DND-41 (cell line): ENCODE measurements at regions not wholly inside any gene's neighbourhood (a gene's known extent, or its start where the extent isn't known, plus 50 kb on each side); places are given as distances from the start of the nearest gene placed in this dataset.

Source experiments
- ATAC-seq: fragments of 200-7000 bp; cut with Tn5 transposase; 3 replicates; pipeline ENCODE4 v1.9.1; 2021; ENCODE audit warnings: low read depth; ENCODE audit not compliant: insufficient read depth
- DNase-seq: peaks from one replicate; pipeline ENCODE4 v3.0.0-alpha.2; 2020
- H2AFZ ChIP-seq: 2 replicates; pipeline ENCODE4 v1.6.0; 2012; ENCODE audit warnings: low read depth, low read length
- H3K27ac ChIP-seq: 2 replicates; pipeline ENCODE4 v1.5.1; 2012; ENCODE audit warnings: low read length, inconsistent platforms
- H3K27me3 ChIP-seq: fragments of 200-600 bp; sonication (generic); 2 replicates; pipeline ENCODE4 v1.6.0; 2012; ENCODE audit warnings: low read length, mild to moderate bottlenecking, inconsistent platforms; ENCODE audit not compliant: insufficient read depth, poor library complexity
- H3K36me3 ChIP-seq: 2 replicates; pipeline ENCODE4 v1.5.1; 2012; ENCODE audit warnings: low read length, inconsistent platforms; ENCODE audit not compliant: insufficient read depth
- H3K4me1 ChIP-seq: 2 replicates; pipeline ENCODE4 v1.5.1; 2012; ENCODE audit warnings: mild to moderate bottlenecking, low read length; ENCODE audit not compliant: insufficient read depth
- H3K4me2 ChIP-seq: 2 replicates; pipeline ENCODE4 v1.6.0; 2012; ENCODE audit warnings: mild to moderate bottlenecking, moderate library complexity, low read length, inconsistent platforms; ENCODE audit not compliant: insufficient read depth
- H3K4me3 ChIP-seq, 2 experiments: fragments of 200-600 bp in 1 of 2; shearing (Covaris generic) in 1 of 2; 2 replicates each; pipeline ENCODE4 v1.5.1; 2012 to 2016; ENCODE audit warnings: inconsistent platforms in 2 of 2, low read length in 2 of 2, mild to moderate bottlenecking in 2 of 2, low read depth in 1 of 2, moderate library complexity in 1 of 2
- H3K79me2 ChIP-seq: 2 replicates; pipeline ENCODE4 v1.6.0; 2012; ENCODE audit warnings: low read length, inconsistent platforms; ENCODE audit not compliant: insufficient read depth
- H3K9ac ChIP-seq: 2 replicates; pipeline ENCODE4 v1.6.0; 2012; ENCODE audit warnings: low read depth, mild to moderate bottlenecking, inconsistent platforms, low read length, moderate library complexity
- H3K9me3 ChIP-seq: 2 replicates; pipeline ENCODE4 v1.5.1; 2012; ENCODE audit warnings: low read length, moderate library complexity, mild to moderate bottlenecking, inconsistent platforms; ENCODE audit not compliant: insufficient read depth, severe bottlenecking
- H4K20me1 ChIP-seq: 2 replicates; pipeline ENCODE4 v1.6.0; 2012; ENCODE audit warnings: low read length; ENCODE audit not compliant: insufficient read depth
- CTCF ChIP-seq: IDR thresholded peaks from 2 replicates; pipeline ENCODE4 v1.5.1; 2012; ENCODE audit warnings: borderline replicate concordance, low read length, moderate library complexity, mild to moderate bottlenecking; ENCODE audit not compliant: poor library complexity, severe bottlenecking; ENCODE audit errors: extremely low read depth
- EZH2 ChIP-seq: IDR thresholded peaks from 3 replicates; pipeline ENCODE4 v1.6.1; 2012; ENCODE audit warnings: borderline replicate concordance, low read depth, mild to moderate bottlenecking, moderate library complexity, low read length, inconsistent platforms; ENCODE audit not compliant: severe bottlenecking

DNA sequence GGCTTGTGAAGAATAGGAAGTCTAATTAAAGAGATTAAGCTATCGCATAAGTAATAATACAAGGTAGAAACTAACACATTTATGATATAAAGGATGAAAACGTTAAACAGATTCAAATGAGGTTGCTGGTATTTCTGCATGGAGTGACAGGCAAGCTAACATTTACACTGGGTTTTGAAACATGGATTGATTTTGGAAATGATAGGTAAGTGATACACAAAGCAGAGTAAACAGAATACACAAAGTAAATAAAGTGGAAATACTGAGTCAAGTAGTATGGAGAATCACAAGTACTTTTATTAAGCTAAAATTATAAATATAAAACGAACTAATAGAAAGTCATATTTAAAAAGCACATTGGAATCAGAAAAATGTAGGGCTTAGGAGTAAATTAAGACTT is 665.3 kb downstream of the STPG2 start:
- H3K79me2 ChIP-seq: no peaks in the 10 kb centered on the region
- TF ChIP-seq EZH2: no peak
- no peak for TF ChIP-seq CTCF
- no peaks in the 10 kb centered on the region for H3K27me3 ChIP-seq
- no peak overlapping the region for H2AFZ ChIP-seq
- H3K4me3 ChIP-seq: no peak overlapping the region
- no peaks in the 10 kb centered on the region for H3K9me3 ChIP-seq
- no peak for DNase-seq
- no peak for ATAC-seq
- H4K20me1 ChIP-seq: no peaks in the 10 kb centered on the region
- no peak overlapping the region for H3K9ac ChIP-seq
- no peak overlapping the region for H3K27ac ChIP-seq
- H3K36me3 ChIP-seq: no peaks in the 10 kb centered on the region
- H3K4me2 ChIP-seq: no peak overlapping the region
- H3K4me1 ChIP-seq: no peaks in the 10 kb centered on the region

GRCh38 chr4:97479388-97479787 is 663.9 kb downstream of the STPG2 start:
- H3K27ac ChIP-seq: no peak overlapping the region
- H3K4me1 ChIP-seq: no peaks in the 10 kb centered on the region
- ATAC-seq (no peak), DNase-seq (no peak)
- H3K4me3 ChIP-seq: no peak overlapping the region
- no peaks in the 10 kb centered on the region for H4K20me1 ChIP-seq
- TF ChIP-seq EZH2 (no peak), CTCF (no peak)
- H3K27me3 ChIP-seq: no peaks in the 10 kb centered on the region
- H2AFZ ChIP-seq: no peak overlapping the region
- no peak overlapping the region for H3K9ac ChIP-seq
- no peaks in the 10 kb centered on the region for H3K79me2 ChIP-seq
- no peaks in the 10 kb centered on the region for H3K9me3 ChIP-seq
- no peak overlapping the region for H3K4me2 ChIP-seq
- H3K36me3 ChIP-seq: no peaks in the 10 kb centered on the region

- ATAC-seq: no peak
- TF ChIP-seq CTCF: no peak
- no peak for TF ChIP-seq EZH2
- H3K27ac ChIP-seq: no peak overlapping the region
- H3K4me1 ChIP-seq: no peaks in the 10 kb centered on the region
- no peaks in the 10 kb centered on the region for H3K9me3 ChIP-seq
- no peak overlapping the region for H3K4me2 ChIP-seq
- no peaks in the 10 kb centered on the region for H3K36me3 ChIP-seq
- no peak overlapping the region for H3K4me3 ChIP-seq
- DNase-seq: no peak
- H3K79me2 ChIP-seq: no peaks in the 10 kb centered on the region
- no peak overlapping the region for H3K9ac ChIP-seq
- no peaks in the 10 kb centered on the region for H4K20me1 ChIP-seq
- H2AFZ ChIP-seq: no peak overlapping the region
- no peaks in the 10 kb centered on the region for H3K27me3 ChIP-seq
Observed at GRCh38 chr4:97491856-97492255, 651.4 kb downstream of the STPG2 start.

DNA sequence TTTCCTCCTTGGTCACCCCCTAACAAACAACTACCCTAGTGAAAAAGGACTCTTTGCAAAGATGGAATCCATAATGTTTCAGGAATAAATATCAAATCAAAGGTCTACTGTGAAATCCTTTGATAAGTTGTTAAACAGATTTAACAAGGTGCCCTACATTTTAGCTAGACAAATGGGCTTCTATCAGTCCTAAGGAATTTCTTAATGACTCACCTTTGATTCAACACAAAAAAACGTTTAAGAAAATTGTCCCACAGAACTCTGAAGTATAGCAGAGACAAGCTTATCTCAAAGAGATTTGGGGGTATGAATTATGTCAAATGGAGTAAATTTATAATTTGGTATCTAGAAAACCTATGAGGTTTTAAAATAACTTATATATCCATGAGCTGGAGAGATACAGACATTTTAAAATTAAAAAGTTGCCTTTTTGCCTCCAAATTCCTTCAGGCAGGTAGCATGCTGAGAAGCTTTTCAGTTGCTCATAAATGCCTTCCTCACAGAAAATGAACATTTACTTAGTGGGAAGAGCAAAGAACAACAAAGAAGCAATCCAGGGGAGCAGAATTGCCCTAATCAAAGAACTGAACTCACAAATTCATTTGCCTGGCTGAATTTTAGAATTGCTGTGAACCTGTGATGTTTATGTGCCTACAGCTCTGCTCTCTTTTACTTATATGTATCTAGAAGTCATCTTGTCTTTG is 649.3 kb downstream of the STPG2 start:
- Histone ChIP-seq H3K4me1 (peaks cover 6% of the 10 kb centered on the region; the same call in 1 of the 2 replicates), H3K4me2 (no peak overlapping the region), H3K27ac (no peak overlapping the region), H3K4me3 (no peak overlapping the region), H3K27me3 (no peaks in the 10 kb centered on the region), H3K36me3 (no peaks in the 10 kb centered on the region), H3K9me3 (no peaks in the 10 kb centered on the region), H3K79me2 (no peaks in the 10 kb centered on the region), H3K9ac (no peak overlapping the region), H4K20me1 (no peaks in the 10 kb centered on the region), H2AFZ (peak overlapping the region; percentile 48; the same call in 1 of the 2 replicates)
- no peak for DNase-seq
- no peak for TF ChIP-seq EZH2
- TF ChIP-seq CTCF: no peak
- ATAC-seq: no peak
